ENCODE measurements at regions not wholly inside any gene's neighbourhood (a gene's known extent, or its start where the extent isn't known, plus 50 kb on each side); places are given as distances from the start of the nearest gene placed in this dataset.

DNA sequence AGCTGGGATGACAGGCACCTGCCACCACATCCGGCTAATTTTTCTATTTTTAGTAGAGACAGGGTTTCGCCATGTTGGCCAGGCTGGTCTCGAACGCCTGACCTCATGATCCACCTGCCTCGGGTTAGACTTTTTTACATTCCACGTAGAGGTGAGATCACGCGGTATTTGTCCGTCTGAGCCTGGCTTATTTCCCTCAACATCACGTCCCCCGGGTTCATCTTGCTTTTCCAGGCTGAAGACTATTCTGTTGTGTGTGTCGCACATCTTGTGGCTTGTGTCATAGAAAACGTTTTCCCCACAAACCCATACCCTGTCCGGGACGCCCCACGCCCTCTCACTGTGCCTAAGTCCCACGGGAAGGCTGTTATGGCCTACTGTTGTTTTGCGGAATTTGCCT, 185.3 kb downstream of the CRLF2 start:
- TF ChIP-seq RFX5 (IDR thresholded peaks at IDR 0.05; ENCODE audit: low read depth, low read length) = no peak
- TF ChIP-seq, protein P1, sequence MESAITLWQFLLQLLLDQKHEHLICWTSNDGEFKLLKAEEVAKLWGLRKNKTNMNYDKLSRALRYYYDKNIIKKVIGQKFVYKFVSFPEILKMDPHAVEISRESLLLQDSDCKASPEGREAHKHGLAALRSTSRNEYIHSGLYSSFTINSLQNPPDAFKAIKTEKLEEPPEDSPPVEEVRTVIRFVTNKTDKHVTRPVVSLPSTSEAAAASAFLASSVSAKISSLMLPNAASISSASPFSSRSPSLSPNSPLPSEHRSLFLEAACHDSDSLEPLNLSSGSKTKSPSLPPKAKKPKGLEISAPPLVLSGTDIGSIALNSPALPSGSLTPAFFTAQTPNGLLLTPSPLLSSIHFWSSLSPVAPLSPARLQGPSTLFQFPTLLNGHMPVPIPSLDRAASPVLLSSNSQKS (CRISPR knock-in tag; IDR thresholded peaks at IDR 0.05) = no peak
- TF ChIP-seq, protein P2, sequence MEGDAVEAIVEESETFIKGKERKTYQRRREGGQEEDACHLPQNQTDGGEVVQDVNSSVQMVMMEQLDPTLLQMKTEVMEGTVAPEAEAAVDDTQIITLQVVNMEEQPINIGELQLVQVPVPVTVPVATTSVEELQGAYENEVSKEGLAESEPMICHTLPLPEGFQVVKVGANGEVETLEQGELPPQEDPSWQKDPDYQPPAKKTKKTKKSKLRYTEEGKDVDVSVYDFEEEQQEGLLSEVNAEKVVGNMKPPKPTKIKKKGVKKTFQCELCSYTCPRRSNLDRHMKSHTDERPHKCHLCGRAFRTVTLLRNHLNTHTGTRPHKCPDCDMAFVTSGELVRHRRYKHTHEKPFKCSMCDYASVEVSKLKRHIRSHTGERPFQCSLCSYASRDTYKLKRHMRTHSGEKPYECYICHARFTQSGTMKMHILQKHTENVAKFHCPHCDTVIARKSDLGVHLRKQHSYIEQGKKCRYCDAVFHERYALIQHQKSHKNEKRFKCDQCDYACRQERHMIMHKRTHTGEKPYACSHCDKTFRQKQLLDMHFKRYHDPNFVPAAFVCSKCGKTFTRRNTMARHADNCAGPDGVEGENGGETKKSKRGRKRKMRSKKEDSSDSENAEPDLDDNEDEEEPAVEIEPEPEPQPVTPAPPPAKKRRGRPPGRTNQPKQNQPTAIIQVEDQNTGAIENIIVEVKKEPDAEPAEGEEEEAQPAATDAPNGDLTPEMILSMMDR (IDR thresholded peaks at IDR 0.05 in 2 of 3, conservative IDR thresholded peaks at IDR 0.05 in 1 of 3; ENCODE audit: insufficient read depth in 2 of 3, low read depth in 1 of 3, low read length in 3 of 3) = no peak
- no peak for TF ChIP-seq RAD21 (CRISPR knock-in tag; conservative IDR thresholded peaks at IDR 0.05 in 1 of 2, IDR thresholded peaks at IDR 0.05 in 1 of 2)
- TF ChIP-seq, protein P3, sequence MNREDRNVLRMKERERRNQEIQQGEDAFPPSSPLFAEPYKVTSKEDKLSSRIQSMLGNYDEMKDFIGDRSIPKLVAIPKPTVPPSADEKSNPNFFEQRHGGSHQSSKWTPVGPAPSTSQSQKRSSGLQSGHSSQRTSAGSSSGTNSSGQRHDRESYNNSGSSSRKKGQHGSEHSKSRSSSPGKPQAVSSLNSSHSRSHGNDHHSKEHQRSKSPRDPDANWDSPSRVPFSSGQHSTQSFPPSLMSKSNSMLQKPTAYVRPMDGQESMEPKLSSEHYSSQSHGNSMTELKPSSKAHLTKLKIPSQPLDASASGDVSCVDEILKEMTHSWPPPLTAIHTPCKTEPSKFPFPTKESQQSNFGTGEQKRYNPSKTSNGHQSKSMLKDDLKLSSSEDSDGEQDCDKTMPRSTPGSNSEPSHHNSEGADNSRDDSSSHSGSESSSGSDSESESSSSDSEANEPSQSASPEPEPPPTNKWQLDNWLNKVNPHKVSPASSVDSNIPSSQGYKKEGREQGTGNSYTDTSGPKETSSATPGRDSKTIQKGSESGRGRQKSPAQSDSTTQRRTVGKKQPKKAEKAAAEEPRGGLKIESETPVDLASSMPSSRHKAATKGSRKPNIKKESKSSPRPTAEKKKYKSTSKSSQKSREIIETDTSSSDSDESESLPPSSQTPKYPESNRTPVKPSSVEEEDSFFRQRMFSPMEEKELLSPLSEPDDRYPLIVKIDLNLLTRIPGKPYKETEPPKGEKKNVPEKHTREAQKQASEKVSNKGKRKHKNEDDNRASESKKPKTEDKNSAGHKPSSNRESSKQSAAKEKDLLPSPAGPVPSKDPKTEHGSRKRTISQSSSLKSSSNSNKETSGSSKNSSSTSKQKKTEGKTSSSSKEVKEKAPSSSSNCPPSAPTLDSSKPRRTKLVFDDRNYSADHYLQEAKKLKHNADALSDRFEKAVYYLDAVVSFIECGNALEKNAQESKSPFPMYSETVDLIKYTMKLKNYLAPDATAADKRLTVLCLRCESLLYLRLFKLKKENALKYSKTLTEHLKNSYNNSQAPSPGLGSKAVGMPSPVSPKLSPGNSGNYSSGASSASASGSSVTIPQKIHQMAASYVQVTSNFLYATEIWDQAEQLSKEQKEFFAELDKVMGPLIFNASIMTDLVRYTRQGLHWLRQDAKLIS (CRISPR knock-in tag; IDR thresholded peaks at IDR 0.05) = no peak
- TF ChIP-seq ZNF507 (tag; conservative IDR thresholded peaks at IDR 0.05) = no peak
